IPS-NIHi7 (cell line): ENCODE measurements at regions not wholly inside any gene's neighbourhood (a gene's known extent, or its start where the extent isn't known, plus 50 kb on each side); places are given as distances from the start of the nearest gene placed in this dataset.

Experiments used
- DNase-seq: peaks from one replicate; pipeline ENCODE4 v3.0.0; 2012; ENCODE audit warnings: mixed read lengths; ENCODE audit errors: extremely low spot score

DNA sequence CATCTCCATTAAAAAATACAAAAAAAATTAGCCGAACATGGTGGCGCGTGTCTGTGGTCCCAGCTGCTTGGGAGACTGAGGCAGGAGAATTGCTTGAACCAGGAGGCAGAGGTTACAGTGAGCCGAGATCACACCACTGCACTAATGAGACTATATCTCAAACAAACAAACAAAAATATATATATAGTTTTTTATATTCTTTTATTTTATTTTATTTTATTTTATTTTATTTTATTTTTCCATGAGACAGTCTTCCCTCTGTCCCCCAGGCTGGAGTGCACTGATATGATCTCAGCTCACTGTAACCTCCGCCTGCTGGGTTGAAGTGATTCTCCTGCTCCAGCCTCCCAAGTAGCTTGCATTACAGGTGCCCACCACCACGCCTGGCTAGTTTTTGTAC is 79.5 kb downstream of the IRF2BPL start:
- DNase-seq = no peak

DNA sequence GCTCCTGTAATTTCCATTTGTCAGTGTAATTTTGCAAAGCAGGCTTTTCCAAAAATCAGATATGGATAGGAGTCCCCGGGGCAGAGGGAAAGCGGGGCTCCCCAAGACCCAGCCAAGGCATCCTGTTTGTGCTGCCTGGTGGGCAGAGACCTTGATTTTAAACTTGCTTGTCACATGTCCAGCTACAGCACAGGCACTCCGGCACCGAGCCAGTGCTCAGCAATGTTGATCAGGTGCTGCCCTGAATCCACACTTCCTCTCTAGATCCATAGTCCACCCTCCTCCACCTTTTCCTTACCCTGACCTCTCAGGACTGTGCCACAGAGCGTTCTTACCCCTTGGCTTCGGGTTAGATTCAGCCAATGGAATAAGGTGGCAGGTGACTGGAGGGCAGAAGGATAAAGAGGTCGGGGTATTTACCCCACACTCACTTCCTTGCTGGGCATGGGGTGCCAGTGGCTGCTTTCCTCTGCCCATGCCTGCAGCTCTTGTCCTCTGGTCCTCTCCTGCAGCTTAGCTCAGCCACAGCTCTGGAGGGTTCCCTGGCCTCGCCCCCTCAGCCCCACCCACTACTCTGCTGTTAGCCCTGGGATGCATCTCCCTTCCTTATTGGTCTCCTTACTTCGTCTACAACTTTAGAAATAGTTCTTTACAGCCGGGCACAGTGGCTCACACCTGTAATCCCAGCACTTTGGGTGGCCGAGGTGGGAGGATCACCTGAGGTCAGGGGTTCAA is 80.1 kb downstream of the IRF2BPL start:
- DNase-seq = no peak

DNA sequence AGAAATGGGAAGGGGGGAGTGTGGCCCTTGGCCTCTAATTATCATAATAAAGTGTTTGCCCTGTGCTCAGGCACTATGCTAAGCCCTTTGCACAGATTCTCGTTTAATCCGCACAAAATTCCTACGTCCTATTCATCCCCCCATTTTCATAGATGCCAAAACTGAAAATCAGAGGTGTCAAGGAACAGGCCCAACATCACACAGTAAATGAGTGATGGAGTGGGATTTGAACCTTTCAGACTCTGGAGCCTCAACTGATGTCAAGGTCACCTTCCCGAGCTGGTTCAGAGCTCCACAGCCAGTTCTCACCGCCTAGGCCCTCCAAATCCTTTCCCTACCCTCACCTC is 80.7 kb downstream of the IRF2BPL start:
- DNase-seq = no peak

DNA sequence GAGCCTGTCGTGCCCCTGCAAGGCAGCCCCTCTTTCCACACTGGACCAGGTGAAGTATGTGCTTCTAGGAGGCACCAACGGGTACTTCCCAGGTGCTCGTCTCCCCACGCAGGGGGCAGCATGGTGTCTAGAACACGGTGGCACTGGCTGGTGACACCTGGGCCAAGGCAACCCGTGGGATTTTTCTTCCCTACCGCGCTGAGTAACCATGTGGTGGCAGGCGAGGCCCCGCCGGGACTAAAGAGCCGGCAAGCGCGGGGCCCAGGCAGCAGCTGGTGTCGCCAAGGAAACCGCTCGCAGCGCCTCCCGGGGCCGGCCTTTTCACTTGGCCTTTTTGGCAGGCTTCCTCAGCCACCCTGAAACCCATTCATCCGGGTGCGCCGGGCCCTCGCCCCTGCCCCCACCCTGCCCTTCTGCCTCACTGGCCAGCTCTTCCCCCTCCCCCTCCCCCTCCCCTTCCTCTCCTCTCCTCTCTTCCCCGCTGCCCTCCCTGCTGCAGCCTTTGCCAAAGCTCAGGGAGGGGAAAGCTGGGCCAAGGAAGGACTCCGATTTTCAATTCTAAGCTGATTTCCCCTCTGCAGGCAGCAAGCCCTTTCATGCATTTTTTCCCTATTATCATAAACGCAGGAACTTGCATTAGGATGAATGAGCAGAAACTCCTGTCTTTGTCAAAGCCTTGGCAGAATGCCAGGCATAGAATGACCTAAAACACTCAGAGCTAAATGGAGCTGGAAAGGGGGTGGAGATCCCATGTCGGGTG is 81.2 kb downstream of the IRF2BPL start:
- peak; percentile 87 for DNase-seq

DNA sequence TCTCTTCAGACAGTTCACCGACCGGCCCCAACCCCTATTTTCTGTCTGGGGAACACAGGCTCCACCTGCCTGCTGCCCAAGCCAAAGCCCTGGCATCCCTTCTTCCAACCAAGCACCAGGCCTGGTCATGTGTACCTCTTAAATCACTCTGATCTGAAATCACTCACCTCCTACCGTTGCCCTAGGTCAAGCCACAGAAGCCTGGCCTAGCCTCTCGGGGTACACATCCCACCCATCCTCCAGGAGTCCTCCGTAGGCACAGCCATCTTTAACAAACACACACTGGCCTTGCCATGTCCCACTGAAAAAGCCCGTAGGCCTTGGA is 81.8 kb downstream of the IRF2BPL start:
- DNase-seq = no peak

DNA sequence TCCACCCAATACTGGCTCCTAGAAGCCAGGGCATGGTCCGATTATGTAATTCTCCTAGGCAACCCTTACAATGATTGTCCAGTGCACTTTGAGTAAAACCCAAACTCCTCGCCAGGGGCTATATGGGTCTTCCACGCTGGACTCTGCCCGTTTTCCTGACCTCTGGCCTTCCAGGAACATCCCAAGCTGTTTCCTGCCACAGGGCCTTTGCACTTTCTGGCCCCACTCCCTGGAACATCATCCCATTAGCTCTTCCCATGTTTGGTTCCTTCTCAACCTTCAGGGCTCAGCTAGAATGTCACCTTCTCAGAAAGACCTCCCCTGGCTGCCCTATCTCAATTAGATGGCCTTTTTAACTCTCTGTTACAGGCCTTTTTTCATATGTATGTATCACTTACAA is 85.4 kb downstream of the IRF2BPL start:
- no peak for DNase-seq

DNA sequence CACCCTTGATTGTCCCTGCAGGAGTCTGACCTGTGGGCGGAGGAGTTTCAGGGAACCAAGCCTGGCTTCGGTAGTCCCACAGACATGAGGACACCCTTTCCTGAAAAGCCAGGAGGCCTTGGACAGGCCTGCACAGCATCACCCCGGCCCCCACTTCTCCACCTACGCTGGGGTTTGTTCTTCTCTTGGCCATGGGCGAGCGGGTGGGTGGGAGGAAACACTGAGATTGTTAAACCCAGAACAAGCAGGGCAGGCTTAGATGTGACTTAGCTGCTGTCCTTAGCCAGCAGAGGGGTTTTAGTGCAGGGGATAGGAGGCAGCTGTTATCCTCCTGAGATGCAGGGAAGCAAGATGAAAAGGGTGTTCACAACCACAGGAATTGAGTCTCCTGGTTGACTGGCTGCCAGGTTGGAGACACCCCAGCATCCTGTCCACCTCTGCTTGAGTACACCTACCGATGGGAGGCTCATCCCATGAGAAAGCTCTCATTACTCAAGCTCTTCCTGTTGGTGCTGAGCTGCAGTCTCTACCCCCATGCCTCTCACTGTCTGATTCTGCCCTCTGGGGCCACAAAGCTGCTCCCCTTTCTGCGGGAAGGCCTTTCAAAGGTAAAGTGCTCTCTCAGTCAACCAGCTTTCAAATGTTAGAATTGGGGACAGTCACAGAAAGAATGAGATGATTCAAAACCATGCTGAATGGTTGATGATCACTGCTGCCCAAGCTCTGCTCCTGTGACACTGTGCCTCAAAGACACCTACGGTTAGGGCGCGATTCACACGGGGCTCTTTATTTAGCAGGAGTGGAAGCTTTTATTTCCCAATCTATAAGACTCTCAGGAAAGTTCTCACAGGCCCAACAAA is 86.3 kb downstream of the IRF2BPL start:
- no peak for DNase-seq

DNA sequence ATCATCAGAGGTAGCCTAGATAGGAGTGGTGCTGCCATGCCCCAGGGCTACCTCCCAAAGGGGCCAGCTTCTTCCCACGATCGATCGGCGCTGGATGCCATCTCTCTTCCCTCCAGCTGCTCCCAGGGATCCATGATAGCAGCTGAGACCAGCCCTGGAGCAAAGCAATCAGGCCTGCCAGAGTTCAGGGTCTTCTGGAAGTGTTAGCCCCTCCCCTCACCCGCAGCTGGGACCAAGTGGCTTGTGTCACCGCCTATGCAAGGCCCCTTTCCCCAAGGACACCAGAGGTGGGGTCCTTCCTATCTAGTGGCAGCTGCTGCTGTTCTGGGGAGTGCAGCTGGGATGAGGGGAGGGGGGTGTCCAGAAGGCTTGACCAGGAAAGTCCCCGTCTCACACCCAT is 87.0 kb downstream of the IRF2BPL start:
- DNase-seq = no peak

DNA sequence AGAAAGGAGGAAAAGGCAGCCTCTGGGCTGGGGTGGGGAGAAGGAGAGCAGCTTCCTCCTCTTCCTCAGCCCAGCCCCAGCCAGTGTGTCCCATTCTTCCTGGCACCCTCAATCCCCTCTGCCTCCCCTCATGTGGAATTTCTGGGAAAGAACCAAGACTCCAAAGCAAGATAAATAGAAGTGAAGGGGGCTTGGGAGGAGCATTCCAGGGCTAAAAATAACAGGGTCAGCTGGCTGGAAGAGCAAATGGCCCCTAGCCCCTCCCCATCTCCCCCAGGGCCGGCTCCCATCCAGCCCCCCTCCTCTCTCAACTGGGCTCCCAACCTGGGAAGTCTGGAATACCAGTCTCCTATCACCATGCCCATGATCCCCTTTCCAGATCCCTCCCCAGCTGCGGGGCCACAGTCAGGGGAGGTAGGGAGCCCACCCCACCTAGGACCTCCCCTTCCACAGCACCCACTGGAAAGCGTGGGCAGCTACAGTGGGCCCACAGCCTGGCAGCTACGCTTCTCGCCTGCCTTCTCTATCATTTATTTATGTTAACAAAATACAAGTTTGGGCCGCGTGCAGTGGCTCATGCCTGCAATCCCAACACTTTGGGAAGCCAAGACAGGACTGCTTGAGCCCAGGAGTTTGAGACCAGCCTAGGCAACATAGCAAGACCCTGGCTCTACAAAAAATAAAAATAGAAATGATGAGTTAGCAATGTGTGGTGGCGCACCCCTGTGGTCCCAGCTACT is 88.3 kb downstream of the IRF2BPL start:
- no peak for DNase-seq

DNA sequence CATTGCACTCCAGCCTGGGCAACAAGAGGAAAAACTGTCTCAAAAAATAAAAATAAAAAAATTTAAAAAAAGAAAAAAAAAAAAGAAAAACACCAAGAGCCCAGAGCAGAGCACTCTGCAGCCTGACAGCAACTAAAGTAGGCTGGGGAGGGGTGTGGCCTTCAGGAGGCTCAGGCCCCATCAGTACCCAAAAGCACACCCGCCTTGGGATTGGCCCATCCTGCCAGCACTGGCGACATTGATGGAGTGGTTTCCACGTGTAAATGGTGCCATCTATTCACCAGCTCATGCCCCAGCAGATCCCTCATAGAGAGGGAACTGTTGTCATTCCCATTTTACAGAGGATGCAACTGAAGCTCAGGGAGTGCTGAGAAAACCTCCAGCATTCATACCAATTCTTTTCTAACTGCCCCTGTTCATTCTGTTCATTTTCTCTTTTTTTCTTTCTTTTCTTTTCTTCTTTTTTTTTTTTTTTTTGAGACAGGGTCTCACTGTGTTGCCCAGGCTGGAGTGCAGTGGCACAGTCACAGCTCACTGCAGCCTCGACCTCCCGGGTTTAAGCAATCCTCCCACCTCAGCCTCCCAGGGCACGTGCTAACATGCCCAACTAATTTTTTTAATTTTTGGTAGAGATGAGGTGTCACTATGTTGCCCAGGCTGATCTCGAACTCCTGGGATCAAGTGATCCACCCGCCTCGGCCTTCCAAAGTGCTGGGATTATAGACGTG is 89.3 kb downstream of the IRF2BPL start:
- DNase-seq = no peak

DNA sequence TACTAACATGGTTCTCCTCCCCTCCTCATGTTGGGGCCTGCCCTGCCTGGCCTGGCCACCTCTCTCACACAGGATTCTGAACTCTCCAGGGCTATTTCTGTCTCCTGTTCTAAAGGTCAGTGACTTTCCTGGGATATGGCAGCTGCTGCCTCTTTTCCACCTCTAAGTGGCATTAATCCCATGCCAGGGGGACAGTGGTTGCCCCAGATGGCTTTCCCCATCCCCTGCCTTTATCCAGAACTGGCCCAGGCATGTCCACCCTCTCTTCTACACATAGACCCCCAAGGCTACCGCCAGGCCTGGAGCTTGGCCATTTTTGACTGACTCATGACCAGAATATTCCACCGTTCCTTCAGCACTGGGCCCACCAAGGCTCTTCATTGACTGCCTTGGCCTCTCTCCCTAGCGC is 90.4 kb downstream of the IRF2BPL start:
- DNase-seq = no peak

DNA sequence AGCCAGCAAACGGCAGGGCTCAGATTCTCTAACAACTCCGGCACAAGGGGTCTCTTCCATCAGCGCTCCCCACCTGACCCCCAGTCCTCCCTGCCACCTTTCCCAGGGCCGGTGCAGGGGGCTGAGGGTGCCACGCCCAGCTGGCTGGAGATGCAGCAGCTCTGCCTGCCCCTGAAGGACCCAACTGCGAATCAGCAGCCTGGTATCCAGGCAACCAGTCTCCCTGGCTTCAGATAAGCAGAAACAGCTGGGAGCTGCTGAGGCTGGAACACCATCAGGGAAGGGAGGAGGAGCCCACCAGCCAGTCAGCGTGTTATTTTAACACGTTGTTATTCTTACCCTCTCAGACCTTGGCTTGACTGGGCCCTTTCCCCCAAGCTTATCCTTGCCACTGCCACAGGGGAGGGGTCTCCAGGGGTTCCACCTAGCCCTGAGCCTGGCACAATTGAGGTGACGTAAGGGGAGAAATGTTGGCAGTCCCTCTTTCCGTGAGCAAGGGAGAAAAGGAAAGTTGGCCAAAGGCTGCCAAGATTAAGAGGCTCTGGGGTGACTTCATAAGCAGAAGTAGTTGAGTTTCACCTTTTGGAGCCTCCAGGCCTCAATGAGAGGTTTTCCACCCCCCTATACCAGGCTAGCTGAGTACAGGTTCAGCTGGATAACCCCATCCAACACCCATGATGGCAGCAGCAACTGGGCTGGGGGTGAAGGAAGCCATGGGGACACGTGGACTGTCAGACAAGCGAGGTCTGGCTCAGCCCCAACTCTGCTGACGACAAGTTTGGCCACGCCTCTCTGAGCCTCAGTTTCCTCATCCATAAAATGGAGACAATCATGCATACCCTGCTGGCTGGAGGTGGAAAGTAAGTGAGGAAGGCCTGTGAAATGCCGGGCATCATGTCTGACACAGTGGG is 91.1 kb downstream of the IRF2BPL start:
- DNase-seq = peak; percentile 75

DNA sequence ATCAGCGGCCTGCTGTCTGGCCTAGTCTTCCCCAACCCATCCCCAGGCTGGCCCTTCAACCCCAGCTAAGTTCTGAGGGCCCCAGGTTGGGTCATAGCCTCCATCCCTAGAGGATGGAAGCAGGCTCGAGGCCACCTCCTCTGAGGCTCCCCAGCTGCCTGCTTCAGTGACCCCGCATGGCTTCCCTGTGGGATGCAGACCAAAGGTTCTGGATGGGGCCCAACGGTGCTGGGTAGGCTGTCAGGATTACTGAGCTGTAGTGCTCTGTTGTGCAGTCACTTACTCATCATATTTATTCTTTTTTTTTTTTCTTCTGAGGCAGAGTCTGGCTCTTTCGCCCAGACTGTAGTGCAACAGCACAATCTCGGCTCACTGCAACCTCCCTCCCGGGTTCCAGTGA is 92.0 kb downstream of the IRF2BPL start:
- no peak for DNase-seq

DNA sequence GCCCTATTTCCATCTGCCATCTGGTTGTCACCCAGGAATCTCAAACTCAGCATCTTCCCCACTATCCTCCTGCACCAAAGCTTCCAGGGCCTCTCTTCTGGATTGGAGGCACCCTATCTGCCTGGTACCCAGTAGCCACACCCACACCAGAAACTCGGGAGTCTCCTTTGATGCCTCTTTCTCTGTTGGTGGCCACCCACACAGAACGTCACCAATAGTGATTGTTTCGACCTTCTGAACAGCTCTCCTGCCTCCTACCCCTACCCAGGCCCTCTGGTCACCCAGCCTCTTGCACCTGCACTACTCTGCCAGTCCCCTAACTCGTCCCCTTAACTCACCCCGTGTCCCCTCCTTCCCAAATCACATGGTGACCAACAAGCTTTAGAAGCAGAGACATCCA is 95.0 kb downstream of the IRF2BPL start:
- no peak for DNase-seq

DNA sequence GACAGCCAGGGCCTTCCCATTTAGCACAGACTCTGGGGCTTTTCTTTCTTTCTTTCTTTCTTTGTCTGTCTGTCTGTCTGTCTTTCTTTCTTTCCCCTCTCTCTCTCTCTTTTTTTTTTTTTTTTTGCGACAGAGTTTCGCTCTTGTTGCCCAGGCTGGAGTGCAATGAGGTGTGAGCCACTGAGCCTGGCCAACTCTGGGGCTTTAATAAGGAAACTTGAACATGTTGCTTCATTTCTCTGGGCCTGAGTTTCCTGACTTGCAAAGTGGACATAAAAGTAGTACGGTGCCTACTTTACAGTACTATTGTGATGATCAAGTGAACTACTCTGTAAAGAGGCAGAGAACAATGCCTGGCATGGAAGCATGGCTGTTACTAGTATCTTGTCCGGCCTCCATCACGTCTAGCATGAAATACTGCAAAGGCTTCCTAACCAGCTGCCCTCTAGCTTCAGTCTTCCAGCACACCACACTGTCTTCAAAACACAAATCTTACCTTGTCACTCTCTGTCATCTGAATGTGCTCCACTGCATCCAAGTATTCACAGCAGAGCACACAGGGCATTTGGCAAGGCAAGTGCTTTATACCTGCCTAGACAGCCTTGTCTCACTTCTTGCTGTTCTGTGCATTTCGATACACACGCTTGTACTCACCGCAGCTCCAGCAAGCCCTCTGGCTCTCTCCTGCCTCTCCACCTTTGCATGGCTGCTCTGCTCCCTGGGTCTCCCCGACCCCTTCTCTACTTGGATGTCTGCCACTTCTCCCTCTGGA is 96.7 kb downstream of the IRF2BPL start:
- DNase-seq = no peak

DNA sequence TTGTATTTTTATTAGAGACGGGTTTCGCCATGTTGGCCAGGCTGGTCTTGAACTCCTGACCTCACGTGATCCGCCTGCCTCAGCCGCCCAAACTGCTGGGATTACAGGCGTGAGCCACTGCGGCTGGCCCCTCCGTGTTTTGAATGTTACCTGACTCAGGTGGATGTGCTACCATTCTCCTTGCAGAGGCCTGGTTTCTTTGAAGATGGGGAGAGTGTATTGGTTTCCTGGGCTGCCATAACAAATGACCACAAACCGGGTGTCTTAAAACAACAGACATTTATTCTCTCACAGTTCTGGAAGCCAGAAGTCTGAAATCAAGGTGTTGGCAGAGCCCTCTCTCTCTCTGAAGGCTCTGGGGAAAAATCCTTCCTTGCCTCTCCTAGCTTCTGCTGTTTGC is 98.0 kb downstream of the IRF2BPL start:
- DNase-seq = no peak

DNA sequence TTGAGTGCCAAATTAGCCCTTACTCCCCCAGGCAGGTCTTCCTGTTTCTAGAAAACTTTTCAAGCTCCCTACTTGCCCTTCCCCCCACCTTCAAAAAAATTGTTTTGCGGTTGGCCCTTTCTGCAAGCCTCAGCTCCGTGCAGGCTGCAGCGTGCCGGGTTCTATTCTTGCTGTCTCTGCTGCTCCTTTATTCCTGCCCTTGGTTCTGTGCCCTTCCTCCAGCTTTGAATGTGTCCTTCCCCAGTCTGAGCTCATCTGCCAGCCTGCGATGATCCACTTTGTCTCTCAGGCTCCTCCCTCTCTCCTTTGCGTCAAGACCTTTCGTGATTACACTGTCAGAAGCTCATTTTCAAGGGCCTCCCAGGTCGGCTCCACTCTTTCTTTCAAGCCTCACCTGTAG is 98.6 kb downstream of the IRF2BPL start:
- DNase-seq = peak; percentile 61

DNA sequence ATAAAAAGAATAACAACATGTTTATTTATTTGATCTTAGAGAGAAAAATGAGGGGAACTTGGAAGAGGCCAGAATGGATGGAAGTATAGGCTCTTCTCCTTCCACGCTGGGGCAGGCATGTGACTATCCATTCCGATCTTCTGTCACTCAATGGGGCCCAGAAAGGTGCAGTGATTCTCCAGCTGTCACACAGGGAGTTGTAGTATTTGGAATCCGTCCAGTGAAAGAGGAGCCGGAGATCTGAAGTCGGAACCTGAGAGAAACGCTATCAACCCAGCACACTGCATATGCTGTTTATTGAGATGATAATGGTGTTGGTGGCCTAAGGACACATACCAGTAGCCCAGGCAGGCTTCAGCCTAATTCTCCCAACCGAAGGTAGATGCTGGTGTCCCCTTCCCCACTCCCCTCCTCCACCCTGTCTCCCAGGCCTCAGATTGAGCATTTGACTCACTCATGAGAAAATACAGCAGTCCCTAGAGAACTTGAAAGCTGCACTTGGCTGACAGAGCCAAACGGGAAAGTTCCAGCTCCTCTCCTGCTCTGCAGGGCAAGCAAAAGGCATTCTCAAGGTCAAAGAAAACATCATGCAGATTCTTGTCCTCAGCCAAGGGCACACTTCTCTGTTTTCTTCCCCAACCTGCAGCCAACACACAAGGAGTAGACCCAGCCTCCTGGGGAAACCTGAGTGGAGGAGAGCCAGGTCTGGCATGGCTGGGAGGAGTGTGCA is 100.4 kb downstream of the IRF2BPL start:
- DNase-seq = no peak
